ENCODE measurements at regions not wholly inside any gene's neighbourhood (a gene's known extent, or its start where the extent isn't known, plus 50 kb on each side); places are given as distances from the start of the nearest gene placed in this dataset.

DNA sequence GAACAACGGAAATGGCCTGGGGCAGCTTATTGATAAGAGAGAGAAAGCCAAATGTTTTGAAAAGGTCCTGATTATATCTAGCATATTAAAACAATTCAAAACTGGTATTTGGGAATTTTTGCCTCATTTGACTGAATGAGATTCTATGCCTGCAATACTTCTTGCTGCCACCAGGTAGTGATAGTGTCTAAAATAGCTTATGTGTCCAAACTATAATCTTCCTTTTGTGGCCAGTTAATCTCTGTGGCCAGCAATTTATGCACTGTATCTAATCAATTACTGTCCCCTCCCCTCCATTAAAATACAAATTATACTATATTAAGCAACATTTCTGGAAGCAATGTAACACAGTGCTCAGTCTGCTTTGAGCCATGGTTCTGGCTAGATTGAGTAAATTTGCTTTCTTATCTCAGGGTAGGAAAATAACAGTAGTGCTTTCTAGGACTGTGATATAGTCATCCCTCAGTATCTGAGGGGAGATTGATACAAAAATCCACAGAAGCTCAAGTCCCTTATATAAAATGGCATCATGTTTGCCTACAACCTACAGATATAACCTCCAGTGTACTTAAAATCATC, 91.8 kb downstream of the FOXD2 start:
- Histone ChIP-seq H3K36me3 (ENCODE audit: control insufficient read depth in 2 of 4, insufficient read depth in 4 of 4, low read length in 3 of 4) (no peaks in the 10 kb centered on the region), H2BK5ac (ENCODE audit: low read depth, low read length) (no peak overlapping the region), H3K79me1 (ENCODE audit: low read depth, low read length) (no peaks in the 10 kb centered on the region), H2BK12ac (ENCODE audit: low read depth, low read length) (no peak overlapping the region), H4K5ac (ENCODE audit: insufficient read length, low read depth, low read length) (no peak overlapping the region), H2AK5ac (ENCODE audit: low read depth, low read length) (no peak overlapping the region), H2AFZ (ENCODE audit: low read length) (no peak overlapping the region), H4K91ac (replicated peaks; ENCODE audit: insufficient read length, low read length) (no peak overlapping the region), H3K23ac (ENCODE audit: insufficient read length) (no peak overlapping the region), H3K23me2 (ENCODE audit: low read depth, low read length) (peaks cover 7% of the 10 kb centered on the region; the same call in 1 of the 2 replicates), H3K9me3 (ENCODE audit: insufficient read depth in 2 of 2, low read depth in 1 of 2, low read length in 1 of 2) (peaks cover 3 to 8% of the 10 kb centered on the region in 2 experiments; a peak in 3 of 4 replicates), H2BK20ac (ENCODE audit: low read length) (no peak overlapping the region), H4K20me1 (replicated peaks in 1 of 2; ENCODE audit: control insufficient read depth in 1 of 2, insufficient read depth in 2 of 2, low read length in 2 of 2) (no peaks in the 10 kb centered on the region), H3K18ac (ENCODE audit: extremely low read depth, low read length) (no peak overlapping the region), H3K27me3 (replicated peaks in 1 of 4; ENCODE audit: control insufficient read depth in 3 of 4, extremely low read depth in 1 of 4, insufficient read depth in 3 of 4, low read length in 3 of 4) (peaks cover 0 to 6% (median 4%) of the 10 kb centered on the region in 4 experiments; a peak in 3 of 7 replicates), H3K4me1 (replicated peaks in 1 of 4; ENCODE audit: control insufficient read depth in 3 of 4, insufficient read depth in 4 of 4, low read length in 3 of 4) (peaks cover 6 to 10% (median 8%) of the 10 kb centered on the region in 4 experiments), H3K27ac (ENCODE audit: low read depth, low read length) (no peak overlapping the region), H4K8ac (ENCODE audit: extremely low read depth, insufficient read depth, low read length) (no peak overlapping the region), H3K79me2 (ENCODE audit: control insufficient read depth in 1 of 2, insufficient read depth in 2 of 2, low read length in 2 of 2) (no peaks in the 10 kb centered on the region), H2BK120ac (replicated peaks; ENCODE audit: low read depth, low read length) (no peak overlapping the region), H3K9ac (replicated peaks in 1 of 4; ENCODE audit: extremely low read depth in 1 of 4, low read depth in 3 of 4, low read length in 3 of 4) (no peak overlapping the region), H3K56ac (replicated peaks; ENCODE audit: insufficient read length, low read depth, low read length) (no peak overlapping the region), H3K4ac (replicated peaks; ENCODE audit: insufficient read length, low read depth, low read length) (no peak overlapping the region), H3K14ac (ENCODE audit: insufficient read length) (no peak overlapping the region), H3K4me3 (ENCODE audit: extremely low read depth in 1 of 4, insufficient read depth in 2 of 4, low read depth in 3 of 4, low read length in 4 of 4) (no peak overlapping the region), H3K4me2 (ENCODE audit: insufficient read depth in 1 of 2, low read depth in 2 of 2, low read length in 2 of 2) (no peak overlapping the region), H2BK15ac (ENCODE audit: low read length) (no peak overlapping the region)
- POLR2A ChIA-PET (ENCODE audit: partially characterized antibody) = no interaction called here
- no peak for DNase-seq (ENCODE audit: low read depth in 1 of 2, low spot score in 2 of 2)
- FAIRE-seq = peak; percentile 52
- CTCF ChIA-PET (ENCODE audit: partially characterized antibody) = interaction anchor here (0.5 to 13.0 kb wide), 68 partner anchors 9 to 300 kb away, joined by 3 to 172 read pairs (median 5); no protein-coding TSS in a partner anchor
- 89% methylated on average over 1 of the region's 1 CpG; no CpG with 5 or more reads in 1 of the 2 experiments for WGBS, 2 experiments (ENCODE audit: extremely low coverage in 1 of 2, insufficient coverage in 1 of 2, insufficient read length in 1 of 2, insufficient replicate concordance in 2 of 2, low coverage in 1 of 2, low lambda C conversion rate in 2 of 2, missing lambda C conversion rate in 1 of 2)
- TF ChIP-seq RAD21 (IDR thresholded peaks at IDR 0.05 in 1 of 2, conservative IDR thresholded peaks at IDR 0.05 in 1 of 2; ENCODE audit: low read depth in 2 of 2, low read length in 2 of 2) = peak; percentile 59 to 65
- TF ChIP-seq, protein P1, sequence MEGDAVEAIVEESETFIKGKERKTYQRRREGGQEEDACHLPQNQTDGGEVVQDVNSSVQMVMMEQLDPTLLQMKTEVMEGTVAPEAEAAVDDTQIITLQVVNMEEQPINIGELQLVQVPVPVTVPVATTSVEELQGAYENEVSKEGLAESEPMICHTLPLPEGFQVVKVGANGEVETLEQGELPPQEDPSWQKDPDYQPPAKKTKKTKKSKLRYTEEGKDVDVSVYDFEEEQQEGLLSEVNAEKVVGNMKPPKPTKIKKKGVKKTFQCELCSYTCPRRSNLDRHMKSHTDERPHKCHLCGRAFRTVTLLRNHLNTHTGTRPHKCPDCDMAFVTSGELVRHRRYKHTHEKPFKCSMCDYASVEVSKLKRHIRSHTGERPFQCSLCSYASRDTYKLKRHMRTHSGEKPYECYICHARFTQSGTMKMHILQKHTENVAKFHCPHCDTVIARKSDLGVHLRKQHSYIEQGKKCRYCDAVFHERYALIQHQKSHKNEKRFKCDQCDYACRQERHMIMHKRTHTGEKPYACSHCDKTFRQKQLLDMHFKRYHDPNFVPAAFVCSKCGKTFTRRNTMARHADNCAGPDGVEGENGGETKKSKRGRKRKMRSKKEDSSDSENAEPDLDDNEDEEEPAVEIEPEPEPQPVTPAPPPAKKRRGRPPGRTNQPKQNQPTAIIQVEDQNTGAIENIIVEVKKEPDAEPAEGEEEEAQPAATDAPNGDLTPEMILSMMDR (IDR thresholded peaks at IDR 0.05; ENCODE audit: control extremely low read depth in 1 of 3, insufficient read depth in 1 of 3, low read depth in 1 of 3, low read length in 3 of 3) = peak in 2 of 3 experiments; percentile 36 to 60; a peak in 2 of 4 replicates

Data from H1 (cell line).